ENCODE measurements at regions not wholly inside any gene's neighbourhood (a gene's known extent, or its start where the extent isn't known, plus 50 kb on each side); places are given as distances from the start of the nearest gene placed in this dataset.

GRCh38 chr2:17387591-17387990, 130.6 kb downstream of the RAD51AP2 start:
- no peak overlapping the region for H2BK15ac ChIP-seq (ENCODE audit: low read depth, low read length)
- H3K79me2 ChIP-seq (ENCODE audit: insufficient read depth, low read length) = no peaks in the 10 kb centered on the region
- no peaks in the 10 kb centered on the region for H3K4me1 ChIP-seq (ENCODE audit: insufficient read depth, low read length)
- H3K56ac ChIP-seq (ENCODE audit: insufficient read length, low read depth, low read length) = no peak overlapping the region
- no peak overlapping the region for H4K5ac ChIP-seq (ENCODE audit: insufficient read length, low read depth, low read length)
- no peak overlapping the region for H2BK120ac ChIP-seq (ENCODE audit: low read depth, low read length, poor library complexity, severe bottlenecking)
- Mint-ChIP-seq H3K27ac (no peak overlapping the region), H3K9me3 (no peaks in the 10 kb centered on the region), H3K4me3 (no peak overlapping the region), H3K27me3 (ENCODE audit: low read depth) (no peaks in the 10 kb centered on the region), H3K4me1 (no peaks in the 10 kb centered on the region; a peak in 1 of 4 replicates), H3K36me3 (ENCODE audit: insufficient read depth in 1 of 3, low read depth in 3 of 3) (no peaks in the 10 kb centered on the region)
- no peaks in the 10 kb centered on the region for H4K20me1 ChIP-seq (ENCODE audit: control insufficient read depth, insufficient read depth, insufficient read length)
- H3K4me2 ChIP-seq (ENCODE audit: insufficient read depth, insufficient read length, low read length) = no peak overlapping the region
- H3K18ac ChIP-seq (ENCODE audit: insufficient read length, low read depth, low read length) = no peak overlapping the region
- H3K27me3 ChIP-seq (ENCODE audit: insufficient read depth, low read length) = no peaks in the 10 kb centered on the region
- H2BK20ac ChIP-seq (ENCODE audit: low read depth, low read length, poor library complexity, severe bottlenecking) = no peak overlapping the region
- no peak overlapping the region for H2BK5ac ChIP-seq (ENCODE audit: insufficient read length, low read length)
- no peak for TF ChIP-seq CTCF (conservative IDR thresholded peaks at IDR 0.05)
- no peak overlapping the region for H3K23ac ChIP-seq (ENCODE audit: insufficient read length, low read depth, low read length)
- no peak overlapping the region for H2AK5ac ChIP-seq (ENCODE audit: insufficient read length, low read length)
- H2AFZ ChIP-seq (ENCODE audit: low read length) = no peak overlapping the region
- H3K23me2 ChIP-seq (ENCODE audit: insufficient read length, low read depth, low read length, poor library complexity, severe bottlenecking) = no peaks in the 10 kb centered on the region
- H3K27ac ChIP-seq (ENCODE audit: insufficient read length, low read depth, low read length) = no peak overlapping the region
- no peak overlapping the region for H4K8ac ChIP-seq (replicated peaks; ENCODE audit: insufficient read length, low read depth, low read length)
- no peaks in the 10 kb centered on the region for H3K79me1 ChIP-seq (ENCODE audit: insufficient read depth, low read depth, low read length, poor library complexity, severe bottlenecking)
- no peak overlapping the region for H3K4ac ChIP-seq (ENCODE audit: low read depth, low read length)
- H3K14ac ChIP-seq (ENCODE audit: insufficient read depth, low read length) = no peak overlapping the region
- H3T11ph ChIP-seq (ENCODE audit: low read length) = no peak overlapping the region
- no CpG with 5 or more reads among the region's 2 CpGs for WGBS (ENCODE audit: extremely low coverage, insufficient read length, low lambda C conversion rate)
- no peak overlapping the region for H2BK12ac ChIP-seq (ENCODE audit: insufficient read length, low read depth, low read length)
- H3K9me3 ChIP-seq (ENCODE audit: control insufficient read depth, low read depth, low read length) = no peaks in the 10 kb centered on the region
- no peak overlapping the region for H3K9ac ChIP-seq (ENCODE audit: extremely low read depth, insufficient read length, low read length)
- no peak for DNase-seq
- H4K91ac ChIP-seq (ENCODE audit: insufficient read length, low read depth, low read length) = no peak overlapping the region

Measured in H9 (cell line).